Mesenchymal stem cell (in vitro differentiated cells and primary cell): ENCODE measurements at regions not wholly inside any gene's neighbourhood (a gene's known extent, or its start where the extent isn't known, plus 50 kb on each side); places are given as distances from the start of the nearest gene placed in this dataset.

Experiments used
- DNase-seq: peaks from one replicate; pipeline ENCODE4 v3.0.0-alpha.2; 2013
- H2AFZ ChIP-seq: one replicate; pipeline ENCODE4 v1.6.1; 2013; ENCODE audit warnings: low read depth, mild to moderate bottlenecking, control low read depth, inconsistent platforms, low read length, moderate library complexity
- H2AK5ac ChIP-seq: 2 replicates; pipeline ENCODE4 v1.6.1; 2013; ENCODE audit warnings: low read length, moderate library complexity, mild to moderate bottlenecking, inconsistent platforms; ENCODE audit not compliant: severe bottlenecking
- H2BK120ac ChIP-seq: one replicate; pipeline ENCODE4 v1.6.1; 2013; ENCODE audit warnings: low read depth, mild to moderate bottlenecking, inconsistent platforms, low read length, moderate library complexity
- H2BK12ac ChIP-seq, 2 experiments: one replicate each; pipeline ENCODE4 v1.6.1; 2013; ENCODE audit warnings: inconsistent platforms in 2 of 2, low read length in 2 of 2, mild to moderate bottlenecking in 2 of 2, moderate library complexity in 2 of 2, control low read depth in 1 of 2
- H2BK15ac ChIP-seq: one replicate; pipeline ENCODE4 v1.6.1; 2013; ENCODE audit warnings: mild to moderate bottlenecking, low read depth, inconsistent platforms; ENCODE audit not compliant: poor library complexity, severe bottlenecking
- H2BK5ac ChIP-seq: 2 replicates; pipeline ENCODE4 v1.6.1; 2013; ENCODE audit warnings: low read depth, mild to moderate bottlenecking, low read length, control low read depth, inconsistent platforms; ENCODE audit not compliant: poor library complexity, severe bottlenecking
- H3K14ac ChIP-seq, 2 experiments: one replicate each; pipeline ENCODE4 v1.6.1; 2013; ENCODE audit warnings: inconsistent platforms in 2 of 2, low read length in 2 of 2, control low read depth in 1 of 2, mild to moderate bottlenecking in 1 of 2, moderate library complexity in 1 of 2
- H3K18ac ChIP-seq, 2 experiments: one replicate each; pipeline ENCODE4 v1.6.1; 2013; ENCODE audit warnings: inconsistent platforms in 2 of 2, low read length in 2 of 2, control low read depth in 1 of 2, low read depth in 1 of 2, mild to moderate bottlenecking in 1 of 2
- H3K23ac ChIP-seq, 2 experiments: one replicate each; pipeline ENCODE4 v1.6.1; 2013; ENCODE audit warnings: inconsistent platforms in 2 of 2, low read length in 2 of 2, mild to moderate bottlenecking in 2 of 2, moderate library complexity in 2 of 2, control low read depth in 1 of 2
- H3K27ac ChIP-seq: 2 replicates; pipeline ENCODE4 v1.5.1; 2013; ENCODE audit warnings: mild to moderate bottlenecking, moderate library complexity, low read length, control low read depth, inconsistent platforms; ENCODE audit not compliant: poor library complexity, severe bottlenecking
- H3K27me3 ChIP-seq, 2 experiments: 2 replicates each; pipeline versions ENCODE4 v1.6.1 to v1.7.0; 2013; ENCODE audit warnings: low read length in 2 of 2, mild to moderate bottlenecking in 2 of 2, moderate library complexity in 2 of 2, control low read depth in 1 of 2, inconsistent platforms in 1 of 2; ENCODE audit not compliant: control insufficient read depth in 1 of 2, insufficient read depth in 1 of 2
- H3K36me3 ChIP-seq, 2 experiments: 2 replicates each; pipeline versions ENCODE4 v1.6.1 to v1.7.0; 2013; ENCODE audit warnings: low read length in 2 of 2, control low read depth in 1 of 2, inconsistent platforms in 1 of 2, low read depth in 1 of 2, mild to moderate bottlenecking in 1 of 2; ENCODE audit not compliant: insufficient read depth in 2 of 2, control insufficient read depth in 1 of 2
- H3K4ac ChIP-seq, 2 experiments: one replicate each; pipeline ENCODE4 v1.6.1; 2013; ENCODE audit warnings: inconsistent platforms in 2 of 2, low read length in 2 of 2, mild to moderate bottlenecking in 2 of 2, moderate library complexity in 2 of 2, control low read depth in 1 of 2, low read depth in 1 of 2
- H3K4me1 ChIP-seq: 2 replicates; pipeline ENCODE4 v1.6.1; 2013; ENCODE audit warnings: low read depth, low read length, control low read depth; ENCODE audit not compliant: control insufficient read depth, insufficient read depth
- H3K4me2 ChIP-seq: 2 replicates; pipeline ENCODE4 v1.6.1; 2013; ENCODE audit warnings: low read length, mild to moderate bottlenecking, inconsistent platforms; ENCODE audit not compliant: poor library complexity, severe bottlenecking
- H3K4me3 ChIP-seq, 2 experiments: 2 replicates each; pipeline versions ENCODE4 v1.5.1 to v1.7.0; 2013; ENCODE audit warnings: low read length in 2 of 2, mild to moderate bottlenecking in 2 of 2, control low read depth in 1 of 2, low read depth in 1 of 2; ENCODE audit not compliant: insufficient read depth in 1 of 2
- H3K79me1 ChIP-seq: replicated peaks from 2 replicates; pipeline ENCODE4 v1.6.1; 2013; ENCODE audit warnings: mild to moderate bottlenecking, control low read depth, low read length, inconsistent platforms; ENCODE audit not compliant: poor library complexity, severe bottlenecking
- H3K9ac ChIP-seq: 2 replicates; pipeline ENCODE4 v1.7.0; 2013; ENCODE audit warnings: mild to moderate bottlenecking, low read length, moderate library complexity
- H3K9me3 ChIP-seq: 2 replicates; pipeline ENCODE4 v1.7.0; 2013; ENCODE audit warnings: mild to moderate bottlenecking, low read length; ENCODE audit not compliant: control insufficient read depth
- H4K8ac ChIP-seq: one replicate; pipeline ENCODE4 v1.6.1; 2013; ENCODE audit warnings: inconsistent platforms, mild to moderate bottlenecking, low read length, moderate library complexity
- H4K91ac ChIP-seq: one replicate; pipeline ENCODE4 v1.6.1; 2013; ENCODE audit warnings: mild to moderate bottlenecking, low read length, inconsistent platforms
- WGBS: methylation state at CpG from one replicate; pipeline ENCODE4 v1.1.7; 2013; ENCODE audit warnings: mixed read lengths; 5-methylcytosine and 5-hydroxymethylcytosine counted together

DNA sequence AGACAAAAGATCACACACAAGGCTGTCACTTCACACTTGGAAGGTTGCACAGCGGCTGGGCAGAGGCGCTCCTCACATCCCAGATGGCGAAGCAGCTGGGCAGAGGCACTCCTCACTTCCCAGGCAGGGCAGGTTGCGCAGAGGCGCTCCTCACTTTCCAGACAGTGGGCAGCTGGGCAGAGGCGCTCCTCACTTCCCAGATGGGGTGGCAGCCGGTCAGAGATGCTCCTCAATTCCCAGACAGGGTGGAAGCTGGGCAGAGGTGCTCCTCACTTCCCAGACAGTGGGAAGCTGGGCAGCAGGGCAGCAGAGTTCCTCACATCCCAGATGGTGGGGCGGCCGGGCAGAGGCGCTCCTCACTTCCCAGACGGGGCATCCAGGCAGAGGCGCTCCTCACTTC is 199.2 kb downstream of the RTL9 start:
- no peak overlapping the region for H3K23ac ChIP-seq
- no peak overlapping the region for H2BK15ac ChIP-seq
- H3K79me1 ChIP-seq, result no peaks in the 10 kb centered on the region
- WGBS, result 93% methylated on average over 11 of the region's 12 CpGs
- peaks cover 0 to 2% of the 10 kb centered on the region in 2 experiments for H3K27me3 ChIP-seq
- no peak overlapping the region for H3K4me3 ChIP-seq
- no peaks in the 10 kb centered on the region for H3K36me3 ChIP-seq
- H3K4ac ChIP-seq, result no peak overlapping the region
- H3K14ac ChIP-seq, result no peak overlapping the region
- H3K9ac ChIP-seq, result no peak overlapping the region
- no peak overlapping the region for H4K8ac ChIP-seq
- no peak overlapping the region for H2BK5ac ChIP-seq
- no peak overlapping the region for H3K18ac ChIP-seq
- H3K9me3 ChIP-seq, result peaks cover 23% of the 10 kb centered on the region
- H2BK120ac ChIP-seq, result no peak overlapping the region
- no peak overlapping the region for H3K27ac ChIP-seq
- H2BK12ac ChIP-seq, result no peak overlapping the region
- H4K91ac ChIP-seq, result no peak overlapping the region
- no peak overlapping the region for H2AFZ ChIP-seq
- H2AK5ac ChIP-seq, result no peak overlapping the region
- H3K4me1 ChIP-seq, result no peaks in the 10 kb centered on the region
- DNase-seq, result no peak
- no peak overlapping the region for H3K4me2 ChIP-seq

DNA sequence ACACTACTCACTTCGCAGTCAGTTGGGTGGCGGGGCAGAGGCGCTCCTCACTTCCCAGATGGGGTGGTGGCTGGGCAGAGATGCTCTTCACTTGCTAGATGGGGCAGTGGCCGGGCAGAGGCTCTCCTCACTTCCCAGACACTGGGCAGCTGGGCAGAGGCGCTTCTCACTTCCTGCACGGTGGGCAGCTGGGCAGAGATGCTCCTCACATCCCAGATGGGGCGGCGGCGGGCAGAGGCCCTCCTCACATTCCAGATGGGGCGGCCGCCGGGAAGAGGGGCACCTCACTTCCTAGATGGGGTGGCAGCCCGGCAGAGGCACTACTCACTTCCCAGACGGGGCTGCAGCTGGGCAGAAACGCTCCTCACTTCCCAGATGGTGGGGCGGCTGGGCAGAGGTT is 199.8 kb downstream of the RTL9 start:
- H2BK120ac ChIP-seq, result no peak overlapping the region
- H2BK5ac ChIP-seq, result no peak overlapping the region
- H2AFZ ChIP-seq, result no peak overlapping the region
- H2BK12ac ChIP-seq, result no peak overlapping the region
- H3K4me3 ChIP-seq, result no peak overlapping the region
- H3K36me3 ChIP-seq, result no peaks in the 10 kb centered on the region
- H4K91ac ChIP-seq, result no peak overlapping the region
- H3K9ac ChIP-seq, result no peak overlapping the region
- H3K27me3 ChIP-seq, result peaks cover 0 to 2% of the 10 kb centered on the region in 2 experiments
- H4K8ac ChIP-seq, result no peak overlapping the region
- no peak overlapping the region for H3K27ac ChIP-seq
- H3K23ac ChIP-seq, result no peak overlapping the region
- no peaks in the 10 kb centered on the region for H3K4me1 ChIP-seq
- no peak overlapping the region for H2BK15ac ChIP-seq
- H3K4me2 ChIP-seq, result no peak overlapping the region
- H3K9me3 ChIP-seq, result peaks cover 23% of the 10 kb centered on the region
- H2AK5ac ChIP-seq, result no peak overlapping the region
- H3K4ac ChIP-seq, result no peak overlapping the region
- H3K79me1 ChIP-seq, result no peaks in the 10 kb centered on the region
- DNase-seq, result no peak
- H3K18ac ChIP-seq, result no peak overlapping the region
- 78% methylated on average over 16 of the region's 16 CpGs for WGBS
- no peak overlapping the region for H3K14ac ChIP-seq

DNA sequence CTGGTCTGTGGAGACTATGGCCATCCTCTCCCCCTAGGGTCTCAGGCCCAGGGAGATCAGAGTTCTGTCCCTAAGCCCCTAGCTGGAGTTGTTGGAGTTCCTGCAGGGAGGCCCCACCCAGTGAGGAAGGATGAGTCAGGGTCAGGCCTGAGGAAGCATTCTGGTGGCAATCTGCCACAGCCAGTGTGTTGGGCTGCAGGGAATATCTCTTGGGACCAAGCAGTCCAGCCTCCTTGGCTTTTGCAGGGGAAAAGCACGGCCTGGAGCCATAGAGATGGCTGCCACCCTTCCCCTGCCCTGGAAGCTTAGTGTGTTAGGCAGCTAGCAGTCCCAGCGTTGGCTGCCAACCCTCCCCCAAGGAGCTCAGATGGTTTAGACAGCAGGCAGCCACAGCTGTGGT is 202.4 kb downstream of the RTL9 start:
- no peak overlapping the region for H3K23ac ChIP-seq
- no peak overlapping the region for H2BK120ac ChIP-seq
- no peak overlapping the region for H3K9ac ChIP-seq
- no peak overlapping the region for H4K91ac ChIP-seq
- H3K18ac ChIP-seq, result no peak overlapping the region
- H3K36me3 ChIP-seq, result no peaks in the 10 kb centered on the region
- DNase-seq, result no peak
- H3K9me3 ChIP-seq, result peaks cover 23% of the 10 kb centered on the region
- H2BK5ac ChIP-seq, result no peak overlapping the region
- H3K4me3 ChIP-seq, result no peak overlapping the region
- H4K8ac ChIP-seq, result no peak overlapping the region
- H2AFZ ChIP-seq, result no peak overlapping the region
- no peak overlapping the region for H3K4ac ChIP-seq
- 60% methylated on average over 2 of the region's 2 CpGs for WGBS
- no peaks in the 10 kb centered on the region for H3K79me1 ChIP-seq
- no peak overlapping the region for H3K4me2 ChIP-seq
- H3K27me3 ChIP-seq, result no peaks in the 10 kb centered on the region
- H3K4me1 ChIP-seq, result no peaks in the 10 kb centered on the region
- H2BK15ac ChIP-seq, result no peak overlapping the region
- no peak overlapping the region for H2BK12ac ChIP-seq
- H3K14ac ChIP-seq, result no peak overlapping the region
- no peak overlapping the region for H3K27ac ChIP-seq
- no peak overlapping the region for H2AK5ac ChIP-seq

DNA sequence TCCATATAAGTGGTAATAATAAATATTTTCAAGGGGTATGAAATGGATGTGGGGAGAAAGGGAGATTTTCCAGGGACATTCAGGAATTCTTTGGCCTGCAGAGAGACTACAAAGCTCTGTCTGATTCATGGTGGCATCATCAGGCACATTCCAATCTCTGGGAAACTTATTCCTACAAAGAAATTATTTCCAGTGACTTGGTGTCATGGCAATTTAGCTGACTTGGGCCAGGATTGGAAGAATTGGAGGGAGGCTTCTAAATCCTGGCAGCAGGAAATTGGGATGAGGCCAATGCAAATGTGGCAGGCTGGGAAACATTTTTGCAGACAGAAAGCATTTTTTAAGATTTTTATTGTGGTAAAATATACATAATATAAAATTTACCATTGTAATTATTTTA is 204.6 kb downstream of the RTL9 start:
- Histone ChIP-seq H3K79me1 (no peaks in the 10 kb centered on the region), H3K4me3 (no peak overlapping the region), H3K9me3 (peaks cover 9% of the 10 kb centered on the region), H3K14ac (no peak overlapping the region), H3K27ac (no peak overlapping the region), H3K27me3 (peaks cover 0 to under 1% of the 10 kb centered on the region in 2 experiments), H3K18ac (no peak overlapping the region), H3K9ac (no peak overlapping the region), H3K23ac (no peak overlapping the region), H3K4me1 (no peaks in the 10 kb centered on the region), H4K91ac (no peak overlapping the region), H3K36me3 (no peaks in the 10 kb centered on the region), H2BK5ac (no peak overlapping the region), H2AFZ (no peak overlapping the region), H2BK15ac (no peak overlapping the region), H2BK120ac (no peak overlapping the region), H4K8ac (no peak overlapping the region), H3K4me2 (no peak overlapping the region), H3K4ac (no peak overlapping the region), H2BK12ac (no peak overlapping the region), H2AK5ac (no peak overlapping the region)
- no peak for DNase-seq
